ENCODE measurements at regions not wholly inside any gene's neighbourhood (a gene's known extent, or its start where the extent isn't known, plus 50 kb on each side); places are given as distances from the start of the nearest gene placed in this dataset.
"Not testable (repeated sequence)": the region's sequence is repeated elsewhere in the genome, so short reads cannot be mapped to it uniquely, and the experiment has no call there.

GRCh38 chr1:213531369-213532310, 456.1 kb upstream of the PROX1 start:
- DNase-seq (ENCODE audit: low spot score) = no peak

GRCh38 chr1:213533125-213533524, 454.6 kb upstream of the PROX1 start:
- no peak for DNase-seq (ENCODE audit: low spot score)

- no peak for DNase-seq (ENCODE audit: low spot score)
Measured at GRCh38 chr1:213535679-213536078, 452.1 kb upstream of the PROX1 start.

GRCh38 chr1:213538251-213538650, 449.5 kb upstream of the PROX1 start:
- DNase-seq (ENCODE audit: low spot score) = no peak

- no peak for DNase-seq (ENCODE audit: low spot score)
Measured at GRCh38 chr1:213539464-213539863, 448.3 kb upstream of the PROX1 start.

- no peak for DNase-seq (ENCODE audit: low spot score)
Measured at GRCh38 chr1:213541641-213542040, 446.1 kb upstream of the PROX1 start.

- DNase-seq (ENCODE audit: low spot score) = not testable (repeated sequence)
Measured at GRCh38 chr1:213545181-213545580, 442.6 kb upstream of the PROX1 start.

GRCh38 chr1:213549982-213550381, 437.8 kb upstream of the PROX1 start:
- DNase-seq (ENCODE audit: low spot score) = no peak

- no peak for DNase-seq (ENCODE audit: low spot score)
Measured at GRCh38 chr1:213550804-213551203, 437.0 kb upstream of the PROX1 start.

- DNase-seq (ENCODE audit: low spot score) = no peak
Measured at GRCh38 chr1:213552045-213552444, 435.7 kb upstream of the PROX1 start.

GRCh38 chr1:213560226-213560625, 427.5 kb upstream of the PROX1 start:
- DNase-seq (ENCODE audit: low spot score) = no peak

- no peak for DNase-seq (ENCODE audit: low spot score)
Measured at GRCh38 chr1:213561870-213562269, 425.9 kb upstream of the PROX1 start.

GRCh38 chr1:213564215-213564659, 423.5 kb upstream of the PROX1 start:
- DNase-seq (ENCODE audit: low spot score) = no peak

- DNase-seq (ENCODE audit: low spot score) = no peak
Measured at GRCh38 chr1:213568929-213569815, 418.6 kb upstream of the PROX1 start.

GRCh38 chr1:213569816-213570150, 418.0 kb upstream of the PROX1 start:
- no peak for DNase-seq (ENCODE audit: low spot score)

GRCh38 chr1:213570487-213570886, 417.3 kb upstream of the PROX1 start:
- DNase-seq (ENCODE audit: low spot score) = no peak

GRCh38 chr1:213571419-213571818, 416.4 kb upstream of the PROX1 start:
- DNase-seq (ENCODE audit: low spot score) = no peak

- DNase-seq (ENCODE audit: low spot score) = no peak
Measured at GRCh38 chr1:213571843-213572242, 415.9 kb upstream of the PROX1 start.

GRCh38 chr1:213572912-213573647, 414.7 kb upstream of the PROX1 start:
- DNase-seq (ENCODE audit: low spot score) = no peak

- no peak for DNase-seq (ENCODE audit: low spot score)
Measured at GRCh38 chr1:213573648-213574009, 414.1 kb upstream of the PROX1 start.

- DNase-seq (ENCODE audit: low spot score) = no peak
Measured at GRCh38 chr1:213582976-213583567, 404.7 kb upstream of the PROX1 start.

GRCh38 chr1:213584272-213584671, 403.5 kb upstream of the PROX1 start:
- DNase-seq (ENCODE audit: low spot score) = no peak
